Suprapubic skin (tissue), 4 donors: ENCODE measurements at regions not wholly inside any gene's neighbourhood (a gene's known extent, or its start where the extent isn't known, plus 50 kb on each side); places are given as distances from the start of the nearest gene placed in this dataset.

ENCODE experiments used
- CTCF ChIP-seq, 2 donors: fragments of 200-600 bp in 1 of 2; fragments of 450-650 bp in 1 of 2; sonication (generic) in 1 of 2; IDR thresholded peaks; one replicate each; pipeline ENCODE4 v1.5.1; 2016 to 2019; ENCODE audit warnings: antibody characterized with exemption in 2 of 2, mild to moderate bottlenecking in 1 of 2, moderate library complexity in 1 of 2
- POLR2A ChIP-seq, 2 donors: fragments of 450-650 bp; IDR thresholded peaks; one replicate each; pipeline ENCODE4 v1.6.1; 2017; ENCODE audit warnings: antibody characterized with exemption in 2 of 2, mild to moderate bottlenecking in 2 of 2, moderate library complexity in 2 of 2
- POLR2AphosphoS5 ChIP-seq, 3 donors: sonication (generic); formaldehyde crosslinking; IDR thresholded peaks; one replicate each; pipeline ENCODE4 v1.6.1; 2017; ENCODE audit warnings: antibody characterized with exemption in 3 of 3

DNA sequence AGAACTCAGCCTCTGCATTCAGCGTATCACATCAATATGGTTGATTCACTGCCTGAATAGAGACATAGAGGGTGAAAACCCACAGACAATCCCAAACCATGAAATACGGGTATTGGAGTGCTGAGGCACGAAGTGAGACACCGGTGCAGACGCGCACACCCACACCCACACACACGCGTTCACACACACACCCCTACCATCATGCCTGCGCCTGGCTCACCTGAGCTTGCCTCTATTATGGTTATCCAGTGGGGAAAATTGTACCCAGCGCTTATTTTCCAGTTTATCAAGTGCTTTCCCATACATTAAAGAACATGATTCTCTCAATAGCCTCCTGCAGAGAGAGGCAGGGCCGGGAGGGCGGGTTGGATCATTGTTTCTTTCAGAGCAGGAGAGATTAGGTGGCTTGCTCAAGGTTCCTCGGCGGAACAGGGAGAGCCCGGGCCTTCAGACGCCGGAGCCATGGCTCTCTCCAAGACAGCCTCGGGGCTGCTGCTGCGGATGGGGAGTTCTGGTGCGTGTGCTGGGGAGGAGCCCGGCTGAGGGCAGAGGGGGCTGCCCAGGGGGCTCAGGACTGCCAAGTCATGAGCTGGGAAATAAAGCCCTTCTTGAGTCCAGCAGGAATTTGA, 78.9 kb upstream of the THY1 start:
- TF ChIP-seq CTCF (IDR thresholded peaks at IDR 0.05) (no peak), POLR2A (IDR thresholded peaks at IDR 0.05) (no peak), POLR2AphosphoS5 (IDR thresholded peaks at IDR 0.05) (no peak)
